GM13977 (cell line): ENCODE measurements at regions not wholly inside any gene's neighbourhood (a gene's known extent, or its start where the extent isn't known, plus 50 kb on each side); places are given as distances from the start of the nearest gene placed in this dataset.

ENCODE experiments used
- DNase-seq: peaks from one replicate; pipeline ENCODE4 v3.0.0; 2012; ENCODE audit warnings: low spot score
- CTCF ChIP-seq: IDR thresholded peaks from 2 replicates; pipeline ENCODE4 v1.5.1; 2012; ENCODE audit warnings: mild to moderate bottlenecking, control low read depth; ENCODE audit not compliant: insufficient read depth; ENCODE audit errors: extremely low read depth, missing control alignments
- in situ Hi-C: fragments of 300-500 bp; cut with MboI; formaldehyde crosslinking; loops from one replicate; pipeline ENCODE4 v1.12.0; 2022; ENCODE audit warnings: low sequenced_read_pairs, low pct_unique_long_range_greater_than_20kb, mixed read lengths, inconsistent platforms; ENCODE audit not compliant: unreplicated experiment

GRCh38 chr6:154668156-154668555 is 65.1 kb upstream of the SCAF8 start:
- DNase-seq: no peak
- no peak for TF ChIP-seq CTCF
- in situ Hi-C loops: loop anchor here (25.0 kb wide), 1 partner anchor 506 kb away; no protein-coding TSS in a partner anchor

GRCh38 chr6:154672086-154672485 is 61.1 kb upstream of the SCAF8 start:
- no peak for DNase-seq
- in situ Hi-C loops: loop anchor here (10.0 to 25.0 kb wide), 3 partner anchors 253 to 510 kb away; no protein-coding TSS in a partner anchor
- TF ChIP-seq CTCF: no peak

GRCh38 chr6:154673919-154674318 is 59.3 kb upstream of the SCAF8 start:
- no peak for TF ChIP-seq CTCF
- in situ Hi-C loops: loop anchor here (10.0 to 25.0 kb wide), 3 partner anchors 251 to 512 kb away; no protein-coding TSS in a partner anchor

GRCh38 chr6:154675602-154676088 is 57.6 kb upstream of the SCAF8 start:
- peak; percentile 89 for DNase-seq
- in situ Hi-C loops: loop anchor here (10.0 to 25.0 kb wide), 3 partner anchors 249 to 587 kb away; partner anchors contain the start of gene CLDN20
- peak; percentile 96 for TF ChIP-seq CTCF

More at GRCh38 chr6:154673919-154674318, 59.3 kb upstream of the SCAF8 start:
- no peak for DNase-seq

- no peak for DNase-seq
- TF ChIP-seq CTCF: no peak
- in situ Hi-C loops: loop anchor here (25.0 kb wide), 1 partner anchor 580 kb away; the partner anchor contains the start of gene CLDN20
These were observed 50.5 kb upstream of the SCAF8 start for GRCh38 chr6:154682633-154683125.
